ENCODE measurements at regions not wholly inside any gene's neighbourhood (a gene's known extent, or its start where the extent isn't known, plus 50 kb on each side); places are given as distances from the start of the nearest gene placed in this dataset.
"Not testable (repeated sequence)": the region's sequence is repeated elsewhere in the genome, so short reads cannot be mapped to it uniquely, and the experiment has no call there.

GRCh38 chr13:79906345-79906744, 425.4 kb downstream of the NDFIP2 start:
- DNase-seq: no peak

DNA sequence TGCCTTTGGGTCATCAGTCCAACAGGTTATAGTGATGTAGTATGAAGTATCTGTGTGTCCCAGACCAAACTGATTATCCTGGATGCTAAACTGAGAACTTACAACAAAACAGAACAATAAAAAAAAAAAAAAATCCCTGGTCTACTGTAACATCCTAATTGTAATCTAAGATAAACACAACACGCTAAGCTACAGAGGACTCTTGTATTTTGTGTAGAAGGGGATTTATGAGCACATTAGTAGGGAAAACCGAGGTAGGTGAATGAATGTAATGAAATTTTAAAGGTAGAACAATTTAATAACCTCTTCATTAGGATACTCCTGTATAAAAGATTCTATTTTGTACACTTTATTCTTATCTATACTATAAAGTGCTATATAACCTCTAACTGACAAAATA, 424.1 kb downstream of the NDFIP2 start:
- DNase-seq: no peak

- no peak for DNase-seq
These were observed 423.6 kb downstream of the NDFIP2 start for GRCh38 chr13:79904581-79904980.

DNA sequence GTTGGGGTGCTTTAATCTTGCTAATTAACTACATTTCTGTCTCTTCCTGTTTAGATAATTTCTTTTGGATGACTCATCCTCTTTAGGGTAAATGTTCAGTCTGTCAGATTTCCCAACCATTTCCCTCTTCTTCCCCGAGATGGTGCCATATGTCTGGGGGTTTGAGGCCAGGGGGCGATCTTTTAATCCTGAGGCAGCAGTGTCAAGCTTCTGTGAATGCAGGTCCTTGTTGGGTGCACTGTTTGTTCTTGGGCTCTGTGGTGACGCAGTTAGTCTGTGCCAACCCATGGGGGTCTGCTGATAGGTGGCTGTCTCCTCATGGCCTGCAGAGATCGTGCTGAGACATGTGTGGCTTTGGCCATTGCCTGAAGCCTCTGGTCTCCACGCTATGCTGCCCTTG, 420.4 kb downstream of the NDFIP2 start:
- no peak for DNase-seq

DNA sequence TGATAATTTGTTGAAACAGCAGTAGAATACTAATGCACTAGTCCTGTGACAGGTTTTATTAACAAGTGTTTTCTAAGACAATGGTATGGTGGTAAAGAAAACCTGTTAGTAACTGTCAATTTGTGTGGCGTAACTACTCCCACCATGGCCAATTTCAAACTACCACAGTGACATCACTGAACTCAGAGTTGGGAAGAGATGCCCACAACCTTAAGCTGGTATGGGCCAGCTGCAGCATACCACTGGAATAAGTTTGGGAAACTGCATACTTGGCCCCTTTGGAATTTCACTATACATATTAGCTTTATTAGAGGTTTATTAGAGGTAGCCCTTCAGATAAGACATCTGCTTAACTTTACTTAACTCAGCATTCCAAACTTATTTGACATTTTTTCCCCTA, 419.4 kb downstream of the NDFIP2 start:
- DNase-seq: no peak

DNA sequence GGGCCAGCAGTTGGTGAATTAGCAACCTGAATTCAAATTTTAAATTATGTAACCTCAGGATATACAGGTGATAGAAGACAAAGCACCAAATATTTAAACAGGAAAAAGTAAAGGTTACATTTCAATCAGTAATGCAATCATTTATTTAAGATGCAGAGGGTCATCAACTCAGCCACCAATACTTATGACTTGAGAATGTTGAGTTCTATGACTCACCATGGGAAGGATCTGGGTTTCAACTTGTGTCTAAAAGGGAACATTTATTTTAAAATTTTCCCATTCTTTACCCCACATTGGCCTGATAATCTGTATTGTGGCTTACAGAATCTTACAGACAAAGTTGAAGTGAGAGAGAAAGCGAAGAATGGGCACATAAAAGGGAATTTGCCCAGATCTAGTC, 418.0 kb downstream of the NDFIP2 start:
- DNase-seq: no peak

GRCh38 chr13:79898202-79898826, 417.4 kb downstream of the NDFIP2 start:
- DNase-seq: no peak

GRCh38 chr13:79896851-79897250, 415.9 kb downstream of the NDFIP2 start:
- DNase-seq: no peak

DNA sequence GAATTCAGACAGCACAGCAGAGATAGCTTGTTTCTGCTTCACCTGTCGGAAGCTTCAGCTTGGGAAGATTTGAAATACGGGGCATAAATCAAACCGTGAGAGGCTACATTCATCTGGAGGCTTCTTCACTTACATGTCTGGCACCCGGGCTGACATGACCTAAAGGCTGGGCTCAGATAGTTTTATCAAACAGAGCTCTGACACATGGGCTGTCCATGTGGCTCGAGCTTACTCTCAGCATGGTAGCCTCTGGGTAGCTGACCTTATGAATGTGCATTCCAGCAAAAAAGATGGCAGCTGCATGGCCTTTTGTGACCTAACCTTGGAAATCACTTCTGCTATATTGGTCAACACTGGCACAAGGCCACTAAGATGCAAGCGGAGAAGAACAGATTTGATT, 414.5 kb downstream of the NDFIP2 start:
- no peak for DNase-seq

DNA sequence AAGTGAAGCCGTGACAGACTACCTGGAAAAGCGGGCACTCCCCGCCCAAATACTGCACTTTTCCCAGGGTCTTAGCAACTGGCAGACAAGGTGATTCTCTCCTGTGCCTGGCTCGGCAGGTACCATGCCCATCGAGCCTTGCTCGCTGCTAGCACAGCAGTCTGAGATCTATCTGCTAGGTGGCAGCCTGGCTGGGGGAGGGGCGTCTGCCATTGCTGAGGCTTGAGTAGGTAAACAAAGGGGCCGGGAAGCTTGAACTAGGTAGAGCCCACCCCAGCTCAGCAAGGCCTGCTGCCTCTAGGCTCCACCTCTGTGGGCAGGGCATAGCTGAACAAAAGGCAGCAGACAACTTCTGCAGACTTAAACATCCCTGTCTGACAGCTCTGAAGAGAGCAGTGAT, 406.3 kb downstream of the NDFIP2 start:
- DNase-seq: not testable (repeated sequence)

GRCh38 chr13:79886601-79887000, 405.6 kb downstream of the NDFIP2 start:
- DNase-seq: no peak

- no peak for DNase-seq
These were observed 403.9 kb downstream of the NDFIP2 start for GRCh38 chr13:79884890-79885289.

GRCh38 chr13:79883216-79883615, 402.3 kb downstream of the NDFIP2 start:
- DNase-seq: no peak

DNA sequence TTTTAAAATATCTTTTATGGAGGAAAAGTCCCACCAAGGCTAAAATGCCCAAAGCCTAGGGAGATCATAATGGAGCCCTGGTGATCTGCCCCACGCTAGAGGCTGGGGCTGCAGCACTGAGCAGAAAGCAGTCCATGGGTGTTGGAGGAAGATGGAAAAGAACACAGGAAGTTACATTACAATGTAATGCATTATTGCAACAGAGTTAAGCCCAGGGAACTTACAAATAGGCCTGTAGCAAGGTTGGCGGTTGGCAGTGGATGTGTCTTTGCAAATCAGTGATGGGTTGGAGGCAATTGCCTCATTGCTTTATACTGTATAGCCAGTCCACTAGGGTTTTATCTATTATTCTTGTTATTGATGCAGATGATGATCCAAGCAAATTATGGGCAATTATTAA, 399.9 kb downstream of the NDFIP2 start:
- no peak for DNase-seq

- DNase-seq: no peak
These were observed 393.7 kb downstream of the NDFIP2 start for GRCh38 chr13:79874396-79875360.

DNA sequence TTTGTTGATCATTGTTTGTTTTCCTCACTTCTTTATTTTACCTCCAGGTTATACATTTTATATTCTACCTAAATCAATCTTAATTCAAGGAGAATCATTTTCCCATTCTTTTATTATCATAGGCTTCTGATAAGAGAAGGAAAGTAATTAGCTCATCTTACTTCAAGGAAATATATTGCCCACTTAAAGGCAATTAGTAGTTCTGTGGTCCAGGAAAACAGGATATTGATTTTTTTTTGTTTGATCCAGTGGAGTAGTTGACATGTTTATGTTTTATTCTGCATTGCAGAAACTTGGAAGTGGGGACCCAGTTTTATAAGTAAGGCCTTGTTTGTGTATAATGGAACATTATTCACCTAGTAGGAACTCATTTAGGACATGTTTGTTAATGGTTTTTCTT, 390.6 kb downstream of the NDFIP2 start:
- no peak for DNase-seq

DNA sequence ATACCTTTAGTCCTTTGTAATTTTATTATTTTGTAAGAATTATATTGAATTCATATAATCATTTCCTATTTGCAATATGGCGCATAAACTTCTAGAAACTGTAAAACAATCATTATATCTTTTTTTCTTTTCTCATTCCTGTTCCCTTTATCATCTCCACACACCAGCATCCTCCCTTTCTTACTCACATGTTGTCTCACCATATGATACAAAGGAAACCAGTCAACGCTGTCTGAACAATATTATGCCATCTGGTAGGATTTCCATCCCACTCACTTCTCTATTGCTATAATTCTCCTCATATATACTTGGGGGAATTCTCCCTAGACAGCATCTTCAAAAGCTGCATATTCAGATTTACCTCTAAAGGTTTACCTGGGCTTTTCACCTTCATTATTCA, 389.8 kb downstream of the NDFIP2 start:
- DNase-seq: no peak

- no peak for DNase-seq
These were observed 389.2 kb downstream of the NDFIP2 start for GRCh38 chr13:79870123-79870522.

GRCh38 chr13:79869326-79869725, 388.4 kb downstream of the NDFIP2 start:
- no peak for DNase-seq

DNA sequence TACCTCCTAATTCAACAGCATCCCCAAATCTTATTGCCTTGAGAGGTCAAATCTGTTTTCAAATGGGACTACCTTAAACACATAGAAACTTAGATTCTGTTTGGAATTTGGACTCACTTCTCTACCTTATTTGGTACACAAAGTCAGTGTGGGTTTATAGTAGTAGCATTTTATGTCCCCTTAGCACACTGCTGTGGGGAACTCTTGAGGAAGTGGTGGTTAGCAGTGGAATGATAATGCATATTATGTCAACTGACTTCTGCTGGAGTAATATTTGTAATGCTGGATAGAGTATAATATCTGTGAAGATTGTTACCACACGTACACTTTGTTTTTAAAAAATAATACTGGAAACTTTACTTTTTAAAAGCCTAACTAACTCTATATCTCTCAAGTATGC, 386.3 kb downstream of the NDFIP2 start:
- DNase-seq: no peak

DNA sequence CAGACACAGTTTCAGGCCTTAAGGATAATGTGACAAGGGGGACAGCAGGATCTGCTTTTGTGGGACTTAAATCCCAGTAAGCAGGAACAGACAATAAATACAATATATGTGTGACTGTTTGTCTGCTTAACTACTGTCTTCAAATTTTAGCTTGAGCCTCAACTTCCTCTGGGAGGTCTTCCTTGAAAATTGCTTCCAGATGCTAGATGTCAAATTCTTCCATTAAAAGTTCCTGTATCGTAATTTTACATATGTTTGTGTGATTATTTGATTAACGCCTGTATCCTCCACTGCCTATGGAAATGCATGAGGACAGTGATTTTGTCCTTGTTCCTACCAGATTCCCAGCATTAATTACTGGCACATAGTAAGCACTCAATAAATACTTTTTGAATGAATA, 385.5 kb downstream of the NDFIP2 start:
- no peak for DNase-seq

DNA sequence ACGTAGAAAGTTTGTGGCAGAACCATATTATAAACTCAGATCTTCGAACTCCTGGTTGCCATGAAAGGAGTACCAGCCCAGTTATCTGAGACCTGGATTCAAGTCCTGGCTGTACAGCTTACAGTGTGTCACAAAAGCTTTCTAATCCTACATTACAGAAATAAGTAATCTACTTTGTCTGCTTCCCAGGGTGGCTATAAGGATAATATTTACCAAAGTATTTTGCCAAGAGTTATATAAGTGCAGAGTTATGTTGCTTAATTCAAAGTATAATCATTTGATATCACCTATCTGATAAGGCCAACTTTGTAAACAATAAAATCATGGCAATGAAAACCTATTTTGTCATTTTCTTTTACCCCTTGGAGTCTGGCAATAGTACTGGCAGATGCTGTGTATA, 381.6 kb downstream of the NDFIP2 start:
- DNase-seq: no peak

DNA sequence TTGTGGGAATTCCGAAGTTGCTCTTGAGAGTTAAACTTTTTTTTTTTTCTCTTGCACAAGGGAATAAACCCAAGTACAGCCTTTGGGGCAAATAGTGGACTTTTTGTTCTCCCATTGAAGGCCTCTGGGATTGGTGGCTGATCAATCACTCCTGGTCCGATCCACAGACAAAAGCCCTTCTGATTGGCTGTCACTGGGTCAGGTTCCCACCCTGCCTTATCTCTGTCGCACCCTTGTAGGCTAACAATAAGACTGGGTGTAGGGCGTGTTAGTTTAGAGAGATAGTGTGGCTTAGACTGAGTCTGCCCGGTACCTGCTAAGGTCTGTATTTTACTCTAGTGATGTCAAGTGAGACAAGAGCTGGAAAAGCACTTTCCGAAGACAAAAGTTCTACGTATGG, 380.8 kb downstream of the NDFIP2 start:
- no peak for DNase-seq

DNA sequence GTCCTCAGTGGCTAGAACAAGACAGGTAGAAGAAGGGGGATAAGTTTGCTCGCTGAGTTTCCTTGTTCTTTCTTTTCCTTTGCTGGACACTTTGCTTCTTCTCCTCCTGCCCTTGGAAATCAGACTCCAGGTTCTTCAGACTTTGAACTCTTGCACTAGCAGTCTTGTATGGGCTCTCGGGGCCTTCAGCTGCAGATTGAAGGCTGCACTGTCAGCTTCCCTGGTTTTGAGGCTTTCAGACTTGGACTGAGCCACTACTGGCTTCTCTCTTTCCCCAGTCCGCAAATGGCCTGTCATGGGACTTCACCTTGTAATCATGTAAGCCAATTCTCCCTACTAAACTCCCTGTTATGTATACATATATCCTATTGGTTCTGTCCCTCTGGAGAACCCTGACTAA, 379.8 kb downstream of the NDFIP2 start:
- DNase-seq: no peak
